IMR-90 (cell line): ENCODE measurements at regions not wholly inside any gene's neighbourhood (a gene's known extent, or its start where the extent isn't known, plus 50 kb on each side); places are given as distances from the start of the nearest gene placed in this dataset.

Source experiments
- CEBPB ChIP-seq: IDR thresholded peaks from 2 replicates; pipeline ENCODE4 v1.6.1; 2012; ENCODE audit warnings: low read depth, low read length, improper control_type of control experiment
- MXI1 ChIP-seq: IDR thresholded peaks from 2 replicates; pipeline ENCODE4 v1.6.1; 2012; ENCODE audit warnings: low read depth, mild to moderate bottlenecking, low read length, moderate library complexity, borderline replicate concordance
- POLR2A ChIP-seq: IDR thresholded peaks from 2 replicates; pipeline ENCODE4 v1.6.1; 2012; ENCODE audit warnings: mild to moderate bottlenecking, low read depth, low read length
- RAD21 ChIP-seq: IDR thresholded peaks from 2 replicates; pipeline ENCODE4 v1.6.1; 2012; ENCODE audit warnings: low read length, improper control_type of control experiment
- RCOR1 ChIP-seq: IDR thresholded peaks from 2 replicates; pipeline ENCODE4 v1.6.1; 2012; ENCODE audit warnings: mild to moderate bottlenecking, low read length, improper control_type of control experiment; ENCODE audit not compliant: insufficient replicate concordance
- RFX5 ChIP-seq: IDR thresholded peaks from 2 replicates; pipeline ENCODE4 v1.8.0; 2012; ENCODE audit warnings: low read depth, mild to moderate bottlenecking, low read length, moderate library complexity
- TF ChIP-seq, protein P1 (sequence below): conservative IDR thresholded peaks from 2 replicates; pipeline ENCODE4 v1.5.1; 2012; ENCODE audit warnings: mild to moderate bottlenecking, low read depth, low read length, improper control_type of control experiment

DNA sequence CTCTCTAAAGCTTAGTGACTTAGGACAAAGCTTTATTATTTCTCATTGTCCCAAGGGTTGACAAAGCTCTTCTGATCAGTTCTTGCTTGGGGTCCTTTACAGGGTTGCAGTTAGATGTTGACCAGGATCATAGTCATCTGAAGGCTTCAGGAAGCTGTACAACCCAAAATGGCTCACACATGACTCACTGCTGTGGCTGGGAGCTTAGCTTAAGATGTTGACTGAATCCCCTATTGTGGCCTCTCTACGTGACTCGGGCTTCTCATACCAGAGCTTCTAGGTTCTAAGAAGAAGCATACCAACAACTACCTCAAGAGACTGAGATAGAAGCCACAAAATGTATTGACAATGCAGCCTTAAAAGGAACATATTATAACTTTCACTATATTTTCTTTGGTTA, 569.6 kb upstream of the ROBO2 start:
- TF ChIP-seq RFX5 (no peak), MXI1 (no peak), CEBPB (no peak), RAD21 (no peak), POLR2A (no peak), RCOR1 (no peak)
- TF ChIP-seq, protein P1, sequence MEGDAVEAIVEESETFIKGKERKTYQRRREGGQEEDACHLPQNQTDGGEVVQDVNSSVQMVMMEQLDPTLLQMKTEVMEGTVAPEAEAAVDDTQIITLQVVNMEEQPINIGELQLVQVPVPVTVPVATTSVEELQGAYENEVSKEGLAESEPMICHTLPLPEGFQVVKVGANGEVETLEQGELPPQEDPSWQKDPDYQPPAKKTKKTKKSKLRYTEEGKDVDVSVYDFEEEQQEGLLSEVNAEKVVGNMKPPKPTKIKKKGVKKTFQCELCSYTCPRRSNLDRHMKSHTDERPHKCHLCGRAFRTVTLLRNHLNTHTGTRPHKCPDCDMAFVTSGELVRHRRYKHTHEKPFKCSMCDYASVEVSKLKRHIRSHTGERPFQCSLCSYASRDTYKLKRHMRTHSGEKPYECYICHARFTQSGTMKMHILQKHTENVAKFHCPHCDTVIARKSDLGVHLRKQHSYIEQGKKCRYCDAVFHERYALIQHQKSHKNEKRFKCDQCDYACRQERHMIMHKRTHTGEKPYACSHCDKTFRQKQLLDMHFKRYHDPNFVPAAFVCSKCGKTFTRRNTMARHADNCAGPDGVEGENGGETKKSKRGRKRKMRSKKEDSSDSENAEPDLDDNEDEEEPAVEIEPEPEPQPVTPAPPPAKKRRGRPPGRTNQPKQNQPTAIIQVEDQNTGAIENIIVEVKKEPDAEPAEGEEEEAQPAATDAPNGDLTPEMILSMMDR, result no peak
